ENCODE measurements at regions not wholly inside any gene's neighbourhood (a gene's known extent, or its start where the extent isn't known, plus 50 kb on each side); places are given as distances from the start of the nearest gene placed in this dataset.

GRCh38 chr3:96430079-96430478 lies 384.3 kb upstream of the EPHA6 start:
- no peak overlapping the region for H2AFZ ChIP-seq (ENCODE audit: low read depth, low read length)
- H3K27me3 Mint-ChIP-seq (ENCODE audit: low read depth, unreplicated experiment) = no peaks in the 10 kb centered on the region
- no peak for FAIRE-seq

GRCh38 chr3:96434651-96435050 lies 379.7 kb upstream of the EPHA6 start:
- Mint-ChIP-seq H3K9me3 (ENCODE audit: unreplicated experiment) (peaks cover 2% of the 10 kb centered on the region), H3K36me3 (ENCODE audit: low read depth, unreplicated experiment) (no peaks in the 10 kb centered on the region), H3K4me1 (ENCODE audit: low read depth, unreplicated experiment) (no peaks in the 10 kb centered on the region), H3K4me3 (ENCODE audit: unreplicated experiment) (no peak overlapping the region), H3K27me3 (ENCODE audit: low read depth, unreplicated experiment) (no peaks in the 10 kb centered on the region), H3K27ac (ENCODE audit: unreplicated experiment) (no peak overlapping the region)
- Histone ChIP-seq H4K20me1 (ENCODE audit: insufficient read depth, low read length) (no peaks in the 10 kb centered on the region), H3K27me3 (ENCODE audit: insufficient read depth, low read length) (no peaks in the 10 kb centered on the region), H3K36me3 (ENCODE audit: insufficient read depth, low read length) (no peaks in the 10 kb centered on the region), H3K27ac (ENCODE audit: low read depth, low read length) (no peak overlapping the region), H3K79me2 (ENCODE audit: insufficient read depth, low read length) (no peaks in the 10 kb centered on the region), H3K4me3 (ENCODE audit: insufficient read depth, low read depth, low read length) (no peak overlapping the region), H2AFZ (ENCODE audit: low read depth, low read length) (no peak overlapping the region), H3K9ac (ENCODE audit: low read length) (no peak overlapping the region), H3K4me2 (ENCODE audit: low read length) (no peak overlapping the region), H3K9me3 (ENCODE audit: insufficient read depth, low read depth, low read length) (peaks cover 2% of the 10 kb centered on the region), H3K4me1 (ENCODE audit: insufficient read depth, low read length) (no peaks in the 10 kb centered on the region)
- DNase-seq (ENCODE audit: low read depth) (no peak), FAIRE-seq (no peak)
- no peak for TF ChIP-seq CTCF (IDR thresholded peaks at IDR 0.05; ENCODE audit: insufficient read depth, low read depth, low read length)
- TF ChIP-seq EZH2 (IDR thresholded peaks at IDR 0.05; ENCODE audit: insufficient read depth, low read length) = no peak

More at GRCh38 chr3:96430079-96430478, 384.3 kb upstream of the EPHA6 start:
- Mint-ChIP-seq H3K9me3 (ENCODE audit: unreplicated experiment) (peaks cover 1% of the 10 kb centered on the region), H3K4me3 (ENCODE audit: unreplicated experiment) (no peak overlapping the region), H3K27ac (ENCODE audit: unreplicated experiment) (no peak overlapping the region), H3K36me3 (ENCODE audit: low read depth, unreplicated experiment) (no peaks in the 10 kb centered on the region), H3K4me1 (ENCODE audit: low read depth, unreplicated experiment) (no peaks in the 10 kb centered on the region)
- no peaks in the 10 kb centered on the region for H3K79me2 ChIP-seq (ENCODE audit: insufficient read depth, low read length)
- no peak for TF ChIP-seq CTCF (IDR thresholded peaks at IDR 0.05; ENCODE audit: insufficient read depth, low read depth, low read length)
- TF ChIP-seq EZH2 (IDR thresholded peaks at IDR 0.05; ENCODE audit: insufficient read depth, low read length) = no peak
- no peak overlapping the region for H3K27ac ChIP-seq (ENCODE audit: low read depth, low read length)
- H3K27me3 ChIP-seq (ENCODE audit: insufficient read depth, low read length) = no peaks in the 10 kb centered on the region
- H3K9ac ChIP-seq (ENCODE audit: low read length) = no peak overlapping the region
- no peak for DNase-seq (ENCODE audit: low read depth)
- no peak overlapping the region for H3K4me2 ChIP-seq (ENCODE audit: low read length)
- no peak overlapping the region for H3K4me3 ChIP-seq (ENCODE audit: insufficient read depth, low read depth, low read length)
- peaks cover 2% of the 10 kb centered on the region for H3K9me3 ChIP-seq (ENCODE audit: insufficient read depth, low read depth, low read length)
- no peaks in the 10 kb centered on the region for H3K4me1 ChIP-seq (ENCODE audit: insufficient read depth, low read length)
- H3K36me3 ChIP-seq (ENCODE audit: insufficient read depth, low read length) = no peaks in the 10 kb centered on the region
- H4K20me1 ChIP-seq (ENCODE audit: insufficient read depth, low read length) = no peaks in the 10 kb centered on the region

GRCh38 chr3:96449346-96449745 lies 365.0 kb upstream of the EPHA6 start:
- H3K79me2 ChIP-seq (ENCODE audit: insufficient read depth, low read length) = no peaks in the 10 kb centered on the region
- no peaks in the 10 kb centered on the region for H3K9me3 Mint-ChIP-seq (ENCODE audit: unreplicated experiment)
- H3K36me3 Mint-ChIP-seq (ENCODE audit: low read depth, unreplicated experiment) = no peaks in the 10 kb centered on the region
- no peaks in the 10 kb centered on the region for H3K36me3 ChIP-seq (ENCODE audit: insufficient read depth, low read length)
- no peak overlapping the region for H3K27ac ChIP-seq (ENCODE audit: low read depth, low read length)
- H3K4me2 ChIP-seq (ENCODE audit: low read length) = no peak overlapping the region
- FAIRE-seq (no peak), DNase-seq (ENCODE audit: low read depth) (no peak)
- TF ChIP-seq CTCF (IDR thresholded peaks at IDR 0.05; ENCODE audit: insufficient read depth, low read depth, low read length) (no peak), EZH2 (IDR thresholded peaks at IDR 0.05; ENCODE audit: insufficient read depth, low read length) (no peak)
- no peak overlapping the region for H3K27ac Mint-ChIP-seq (ENCODE audit: unreplicated experiment)
- no peak overlapping the region for H3K4me3 Mint-ChIP-seq (ENCODE audit: unreplicated experiment)
- no peaks in the 10 kb centered on the region for H3K4me1 Mint-ChIP-seq (ENCODE audit: low read depth, unreplicated experiment)
- H3K9me3 ChIP-seq (ENCODE audit: insufficient read depth, low read depth, low read length) = no peaks in the 10 kb centered on the region
- no peaks in the 10 kb centered on the region for H3K4me1 ChIP-seq (ENCODE audit: insufficient read depth, low read length)
- H3K4me3 ChIP-seq (ENCODE audit: insufficient read depth, low read depth, low read length) = no peak overlapping the region
- H3K27me3 Mint-ChIP-seq (ENCODE audit: low read depth, unreplicated experiment) = no peaks in the 10 kb centered on the region
- no peaks in the 10 kb centered on the region for H3K27me3 ChIP-seq (ENCODE audit: insufficient read depth, low read length)
- H4K20me1 ChIP-seq (ENCODE audit: insufficient read depth, low read length) = no peaks in the 10 kb centered on the region
- no peak overlapping the region for H3K9ac ChIP-seq (ENCODE audit: low read length)
- no peak overlapping the region for H2AFZ ChIP-seq (ENCODE audit: low read depth, low read length)

All from astrocyte (in vitro differentiated cells and primary cell).